ENCODE measurements at regions not wholly inside any gene's neighbourhood (a gene's known extent, or its start where the extent isn't known, plus 50 kb on each side); places are given as distances from the start of the nearest gene placed in this dataset.

DNA sequence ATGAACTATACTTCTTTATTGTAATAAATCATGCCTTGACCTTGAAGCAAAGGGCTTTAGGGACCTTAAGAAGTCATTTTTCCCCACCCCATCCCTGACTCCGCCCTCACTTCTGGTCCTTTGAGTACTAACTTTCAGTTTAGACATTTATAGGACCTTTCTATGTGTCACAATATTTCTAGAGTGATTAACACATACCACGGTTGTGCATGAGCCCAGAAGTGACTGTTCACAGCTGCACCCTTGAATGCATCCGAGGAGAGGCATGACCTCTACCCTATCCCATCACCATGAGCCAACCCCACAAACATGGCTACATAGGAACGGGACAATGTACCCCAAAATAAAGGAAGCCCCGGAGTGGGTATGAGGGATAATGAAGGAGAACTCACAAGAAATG lies 160.3 kb downstream of the HSD17B3 start:
- no peaks in the 10 kb centered on the region for H3K9me3 ChIP-seq (ENCODE audit: control insufficient read depth, low read length)
- no peaks in the 10 kb centered on the region for H3K79me2 ChIP-seq
- no peak overlapping the region for H3K9ac ChIP-seq
- no peak overlapping the region for H3K27ac ChIP-seq
- H3K4me3 ChIP-seq (ENCODE audit: low read depth, low read length) = no peak overlapping the region
- H2AFZ ChIP-seq = no peak overlapping the region
- no peak for TF ChIP-seq CTCF (IDR thresholded peaks at IDR 0.05)
- H3K4me2 ChIP-seq (ENCODE audit: low read length) = no peak overlapping the region
- no peaks in the 10 kb centered on the region for H3K36me3 ChIP-seq (ENCODE audit: control insufficient read depth, insufficient read depth, low read length)
- H3K4me1 ChIP-seq = peaks cover 3% of the 10 kb centered on the region
- H3K27me3 ChIP-seq (ENCODE audit: control insufficient read depth, insufficient read depth, low read length) = no peaks in the 10 kb centered on the region

GRCh38 chr9:96141128-96141474 lies 160.9 kb downstream of the HSD17B3 start:
- no peaks in the 10 kb centered on the region for H3K27me3 ChIP-seq (ENCODE audit: control insufficient read depth, insufficient read depth, low read length)
- H3K36me3 ChIP-seq (ENCODE audit: control insufficient read depth, insufficient read depth, low read length) = no peaks in the 10 kb centered on the region
- H3K9me3 ChIP-seq (ENCODE audit: control insufficient read depth, low read length) = no peaks in the 10 kb centered on the region
- H3K4me3 ChIP-seq (ENCODE audit: low read depth, low read length) = no peak overlapping the region
- no peak overlapping the region for H2AFZ ChIP-seq
- TF ChIP-seq CTCF (IDR thresholded peaks at IDR 0.05) = no peak
- peaks cover 3% of the 10 kb centered on the region for H3K4me1 ChIP-seq
- no peak overlapping the region for H3K9ac ChIP-seq
- H3K79me2 ChIP-seq = no peaks in the 10 kb centered on the region
- no peak overlapping the region for H3K4me2 ChIP-seq (ENCODE audit: low read length)
- H3K27ac ChIP-seq = no peak overlapping the region

- Histone ChIP-seq H3K4me1 (peaks cover 3% of the 10 kb centered on the region), H3K79me2 (no peaks in the 10 kb centered on the region), H3K27ac (no peak overlapping the region), H3K4me3 (ENCODE audit: low read depth, low read length) (no peak overlapping the region), H3K9ac (no peak overlapping the region), H3K36me3 (ENCODE audit: control insufficient read depth, insufficient read depth, low read length) (no peaks in the 10 kb centered on the region), H2AFZ (no peak overlapping the region), H3K27me3 (ENCODE audit: control insufficient read depth, insufficient read depth, low read length) (no peaks in the 10 kb centered on the region), H3K9me3 (ENCODE audit: control insufficient read depth, low read length) (no peaks in the 10 kb centered on the region), H3K4me2 (ENCODE audit: low read length) (no peak overlapping the region)
- no peak for TF ChIP-seq CTCF (IDR thresholded peaks at IDR 0.05)
Observed at GRCh38 chr9:96140296-96141127, 161.5 kb downstream of the HSD17B3 start.

GRCh38 chr9:96139592-96140295 lies 162.2 kb downstream of the HSD17B3 start:
- Histone ChIP-seq H3K27me3 (ENCODE audit: control insufficient read depth, insufficient read depth, low read length) (no peaks in the 10 kb centered on the region), H3K4me3 (ENCODE audit: low read depth, low read length) (no peak overlapping the region), H3K27ac (no peak overlapping the region), H2AFZ (no peak overlapping the region), H3K9ac (no peak overlapping the region), H3K36me3 (ENCODE audit: control insufficient read depth, insufficient read depth, low read length) (no peaks in the 10 kb centered on the region), H3K4me2 (ENCODE audit: low read length) (no peak overlapping the region), H3K4me1 (peaks cover 3% of the 10 kb centered on the region), H3K9me3 (ENCODE audit: control insufficient read depth, low read length) (no peaks in the 10 kb centered on the region), H3K79me2 (no peaks in the 10 kb centered on the region)
- TF ChIP-seq CTCF (IDR thresholded peaks at IDR 0.05) = no peak
